Vagina (tissue), 2 donors: ENCODE measurements at regions not wholly inside any gene's neighbourhood (a gene's known extent, or its start where the extent isn't known, plus 50 kb on each side); places are given as distances from the start of the nearest gene placed in this dataset.

Experiments used
- DNase-seq, 2 donors: peaks; one replicate each; pipeline ENCODE4 v3.0.0-alpha.2; 2017; ENCODE audit errors: extremely low spot score in 2 of 2
- H3K27ac ChIP-seq: fragments of 200-600 bp; sonication (generic); one replicate; pipeline ENCODE4 v1.5.1; 2019
- H3K27me3 ChIP-seq: fragments of 200-600 bp; sonication (generic); one replicate; pipeline ENCODE4 v1.5.1; 2019
- H3K36me3 ChIP-seq, 2 donors: fragments of 200-600 bp; sonication (generic); one replicate each; pipeline ENCODE4 v1.5.1; 2017 to 2019
- H3K4me1 ChIP-seq: fragments of 200-600 bp; sonication (generic); one replicate; pipeline ENCODE4 v1.5.1; 2019
- H3K4me3 ChIP-seq, 2 donors: fragments of 200-600 bp; sonication (generic); 1 replicate in 1 of 2; 2 replicates in 1 of 2; pipeline ENCODE4 v1.5.1; 2016 to 2019
- H3K9me3 ChIP-seq: fragments of 200-600 bp; sonication (generic); one replicate; pipeline ENCODE4 v1.5.1; 2019
- CTCF ChIP-seq, 3 experiments: fragments of 450-650 bp in 2 of 3; fragments of 200-600 bp in 1 of 3; sonication (generic) in 1 of 3; IDR thresholded peaks; one replicate each; pipeline ENCODE4 v1.5.1; 2017 to 2019; ENCODE audit warnings: antibody characterized with exemption in 3 of 3, mild to moderate bottlenecking in 2 of 3, moderate library complexity in 2 of 3
- POLR2A ChIP-seq, 2 donors: fragments of 450-650 bp; IDR thresholded peaks; one replicate each; pipeline ENCODE4 v1.6.1; 2017; ENCODE audit warnings: antibody characterized with exemption in 2 of 2, mild to moderate bottlenecking in 2 of 2, moderate library complexity in 2 of 2
- POLR2AphosphoS5 ChIP-seq, 2 donors: sonication (generic); formaldehyde crosslinking; IDR thresholded peaks; one replicate each; pipeline ENCODE4 v1.9.0; 2017; ENCODE audit warnings: antibody characterized with exemption in 2 of 2, mild to moderate bottlenecking in 2 of 2, low read depth in 1 of 2; ENCODE audit not compliant: insufficient read depth in 1 of 2
- intact Hi-C: fragments of 100-400 bp; cut with DNase I; formaldehyde crosslinking; loops from one replicate; pipeline ENCODE4 v1.15.1; 2023

- intact Hi-C loops: no loop called here
- H3K4me1 ChIP-seq: no peaks in the 10 kb centered on the region
- H3K4me3 ChIP-seq: no peak overlapping the region
- DNase-seq: no peak
- no peaks in the 10 kb centered on the region for H3K36me3 ChIP-seq
- no peaks in the 10 kb centered on the region for H3K9me3 ChIP-seq
- no peaks in the 10 kb centered on the region for H3K27me3 ChIP-seq
- TF ChIP-seq CTCF (IDR thresholded peaks at IDR 0.05) (no peak), POLR2AphosphoS5 (IDR thresholded peaks at IDR 0.05; ENCODE audit: insufficient read depth in 1 of 2, low read depth in 1 of 2) (no peak), POLR2A (IDR thresholded peaks at IDR 0.05) (no peak)
- no peak overlapping the region for H3K27ac ChIP-seq
These were observed 53.8 kb upstream of the FBN2 start for GRCh38 chr5:128591598-128592455.

GRCh38 chr5:128596071-128596470 is 58.0 kb upstream of the FBN2 start:
- TF ChIP-seq POLR2AphosphoS5 (IDR thresholded peaks at IDR 0.05; ENCODE audit: insufficient read depth in 1 of 2, low read depth in 1 of 2): no peak
- TF ChIP-seq POLR2A (IDR thresholded peaks at IDR 0.05): no peak
- TF ChIP-seq CTCF (IDR thresholded peaks at IDR 0.05): no peak
- no peak for DNase-seq
- Histone ChIP-seq H3K4me3 (no peak overlapping the region), H3K27me3 (no peaks in the 10 kb centered on the region), H3K4me1 (no peaks in the 10 kb centered on the region), H3K36me3 (no peaks in the 10 kb centered on the region), H3K9me3 (no peaks in the 10 kb centered on the region), H3K27ac (no peak overlapping the region)
- intact Hi-C loops: no loop called here

- no peak overlapping the region for H3K4me3 ChIP-seq
- intact Hi-C loops: no loop called here
These were observed 59.1 kb upstream of the FBN2 start for GRCh38 chr5:128597156-128597555.

GRCh38 chr5:128613128-128613527 is 75.1 kb upstream of the FBN2 start:
- intact Hi-C loops: no loop called here
- H3K4me1 ChIP-seq: no peaks in the 10 kb centered on the region
- DNase-seq: no peak
- H3K4me3 ChIP-seq: no peak overlapping the region
- no peaks in the 10 kb centered on the region for H3K9me3 ChIP-seq
- TF ChIP-seq POLR2AphosphoS5 (IDR thresholded peaks at IDR 0.05; ENCODE audit: insufficient read depth in 1 of 2, low read depth in 1 of 2): no peak
- no peak for TF ChIP-seq CTCF (IDR thresholded peaks at IDR 0.05)
- no peak for TF ChIP-seq POLR2A (IDR thresholded peaks at IDR 0.05)
- no peak overlapping the region for H3K27ac ChIP-seq
- no peaks in the 10 kb centered on the region for H3K36me3 ChIP-seq
- no peaks in the 10 kb centered on the region for H3K27me3 ChIP-seq

More at GRCh38 chr5:128597156-128597555, 59.1 kb upstream of the FBN2 start:
- DNase-seq: no peak
- Histone ChIP-seq H3K27ac (no peak overlapping the region), H3K9me3 (no peaks in the 10 kb centered on the region), H3K36me3 (no peaks in the 10 kb centered on the region), H3K27me3 (no peaks in the 10 kb centered on the region), H3K4me1 (no peaks in the 10 kb centered on the region)
- TF ChIP-seq CTCF (IDR thresholded peaks at IDR 0.05) (no peak), POLR2A (IDR thresholded peaks at IDR 0.05) (no peak), POLR2AphosphoS5 (IDR thresholded peaks at IDR 0.05; ENCODE audit: insufficient read depth in 1 of 2, low read depth in 1 of 2) (no peak)

GRCh38 chr5:128613766-128614165 is 75.7 kb upstream of the FBN2 start:
- no peaks in the 10 kb centered on the region for H3K4me1 ChIP-seq
- no peaks in the 10 kb centered on the region for H3K36me3 ChIP-seq
- H3K4me3 ChIP-seq: no peak overlapping the region
- no peaks in the 10 kb centered on the region for H3K9me3 ChIP-seq
- intact Hi-C loops: no loop called here
- DNase-seq: no peak
- H3K27me3 ChIP-seq: no peaks in the 10 kb centered on the region
- H3K27ac ChIP-seq: no peak overlapping the region
- TF ChIP-seq CTCF (IDR thresholded peaks at IDR 0.05): no peak
- TF ChIP-seq POLR2A (IDR thresholded peaks at IDR 0.05): no peak
- TF ChIP-seq POLR2AphosphoS5 (IDR thresholded peaks at IDR 0.05; ENCODE audit: insufficient read depth in 1 of 2, low read depth in 1 of 2): no peak
